PC-3 (cell line): ENCODE measurements at regions not wholly inside any gene's neighbourhood (a gene's known extent, or its start where the extent isn't known, plus 50 kb on each side); places are given as distances from the start of the nearest gene placed in this dataset.

Experiments
- ATAC-seq: fragments of 200-7000 bp; cut with Tn5 transposase; 2 replicates; pipeline ENCODE4 v1.9.1; 2020; ENCODE audit warnings: mild to moderate bottlenecking, moderate library complexity
- BruUV-seq: library from RNA; stranded (reverse); fragments of 400-500 nt; replicated peaks from 2 replicates; lab custom pipeline; 2021; lab: Mats Ljungman, UMichigan
- CTCF ChIA-PET: fragments of 300-600 bp; sonication (Branson Sonifier 250); formaldehyde crosslinking; loops from one replicate; lab custom pipeline; 2022; ENCODE audit warnings: antibody characterized with exemption; lab: Charles Lee
- POLR2A ChIA-PET: fragments of 300-600 bp; sonication (Branson Sonifier 250); formaldehyde crosslinking; loops from one replicate; lab custom pipeline; 2022; ENCODE audit warnings: antibody characterized with exemption; ENCODE audit not compliant: unreplicated experiment; lab: Charles Lee
- DNase-seq: peaks from one replicate; pipeline ENCODE4 v3.0.0-alpha.2; 2015
- H2AFZ ChIP-seq: fragments of 300-600 bp; sonication (generic); 2 replicates; pipeline ENCODE4 v1.6.0; 2016; ENCODE audit warnings: antibody characterized with exemption, low read length
- H3F3A ChIP-seq: fragments of 300-600 bp; sonication (generic); one replicate; pipeline ENCODE4 v1.6.0; 2017; ENCODE audit warnings: antibody characterized with exemption, low read length, control low read depth, mild to moderate bottlenecking; ENCODE audit not compliant: unreplicated experiment
- H3K27ac ChIP-seq: fragments of 300-600 bp; sonication (generic); 2 replicates; pipeline ENCODE4 v1.5.1; 2016; ENCODE audit warnings: mild to moderate bottlenecking, low read length
- H3K27me3 ChIP-seq: fragments of 300-600 bp; sonication (generic); 2 replicates; pipeline ENCODE4 v1.6.1; 2016; ENCODE audit warnings: low read length, mixed read lengths
- H3K36me3 ChIP-seq: fragments of 300-600 bp; sonication (generic); 2 replicates; pipeline ENCODE4 v1.6.1; 2016; ENCODE audit warnings: low read depth, mixed run types, low read length, mixed read lengths
- H3K4me1 ChIP-seq: fragments of 300-600 bp; sonication (generic); 2 replicates; pipeline ENCODE4 v1.5.1; 2016; ENCODE audit warnings: low read length; ENCODE audit not compliant: insufficient read depth
- H3K4me2 ChIP-seq: fragments of 300-600 bp; sonication (generic); 2 replicates; pipeline ENCODE4 v1.6.0; 2016; ENCODE audit warnings: low read length
- H3K4me3 ChIP-seq: fragments of 300-600 bp; sonication (generic); 2 replicates; pipeline ENCODE4 v1.5.1; 2016; ENCODE audit warnings: mild to moderate bottlenecking, low read length, mixed read lengths
- H3K79me2 ChIP-seq: fragments of 300-600 bp; sonication (generic); 2 replicates; pipeline ENCODE4 v1.6.1; 2017; ENCODE audit warnings: low read length, mixed read lengths
- H3K9ac ChIP-seq: fragments of 300-600 bp; sonication (generic); 2 replicates; pipeline ENCODE4 v1.6.0; 2016; ENCODE audit warnings: mild to moderate bottlenecking, low read length
- H3K9me2 ChIP-seq: fragments of 300-600 bp; sonication (generic); replicated peaks from 2 replicates; pipeline ENCODE4 v1.6.1; 2016; ENCODE audit warnings: mixed run types, low read length, mixed read lengths
- H3K9me3 ChIP-seq: fragments of 300-600 bp; sonication (generic); 2 replicates; pipeline ENCODE4 v1.6.1; 2016; ENCODE audit warnings: low read length, mixed read lengths
- H4K20me1 ChIP-seq: fragments of 300-600 bp; sonication (generic); 2 replicates; pipeline ENCODE4 v1.6.1; 2016; ENCODE audit warnings: low read length, mixed read lengths
- EZH2 ChIP-seq: fragments of 300-600 bp; sonication (generic); IDR thresholded peaks from one replicate; pipeline ENCODE4 v1.6.1; 2017; ENCODE audit warnings: antibody characterized with exemption, mild to moderate bottlenecking, low read length; ENCODE audit not compliant: unreplicated experiment
- EZH2phosphoT487 ChIP-seq: fragments of 300-600 bp; sonication (generic); IDR thresholded peaks from 2 replicates; pipeline ENCODE4 v1.6.1; 2018; ENCODE audit warnings: mild to moderate bottlenecking, antibody characterized with exemption, low read length, borderline replicate concordance
- intact Hi-C: fragments of 100-400 bp; cut with micrococcal nuclease; formaldehyde crosslinking; loops from 2 replicates; pipeline ENCODE4 v1.9.0; 2023
- TF ChIP-seq, protein P1 (sequence below): fragments of 300-600 bp; sonication (generic); conservative IDR thresholded peaks from 2 replicates; pipeline ENCODE4 v1.5.1; 2017; ENCODE audit warnings: antibody characterized with exemption, low read depth, mild to moderate bottlenecking, low read length

- Histone ChIP-seq H3K4me1 (peaks cover 11% of the 10 kb centered on the region), H3K36me3 (no peaks in the 10 kb centered on the region), H3K4me2 (no peak overlapping the region), H3K27ac (no peak overlapping the region), H3K9me3 (no peaks in the 10 kb centered on the region), H4K20me1 (no peaks in the 10 kb centered on the region), H2AFZ (no peak overlapping the region), H3K27me3 (no peaks in the 10 kb centered on the region), H3K79me2 (no peaks in the 10 kb centered on the region), H3K9me2 (no peaks in the 10 kb centered on the region), H3F3A (no peaks in the 10 kb centered on the region), H3K4me3 (no peak overlapping the region), H3K9ac (no peak overlapping the region)
- no TSS peak for BruUV-seq
- ATAC-seq (no peak), DNase-seq (no peak)
- no peak for TF ChIP-seq EZH2phosphoT487
- no peak for TF ChIP-seq EZH2
- TF ChIP-seq, protein P1, sequence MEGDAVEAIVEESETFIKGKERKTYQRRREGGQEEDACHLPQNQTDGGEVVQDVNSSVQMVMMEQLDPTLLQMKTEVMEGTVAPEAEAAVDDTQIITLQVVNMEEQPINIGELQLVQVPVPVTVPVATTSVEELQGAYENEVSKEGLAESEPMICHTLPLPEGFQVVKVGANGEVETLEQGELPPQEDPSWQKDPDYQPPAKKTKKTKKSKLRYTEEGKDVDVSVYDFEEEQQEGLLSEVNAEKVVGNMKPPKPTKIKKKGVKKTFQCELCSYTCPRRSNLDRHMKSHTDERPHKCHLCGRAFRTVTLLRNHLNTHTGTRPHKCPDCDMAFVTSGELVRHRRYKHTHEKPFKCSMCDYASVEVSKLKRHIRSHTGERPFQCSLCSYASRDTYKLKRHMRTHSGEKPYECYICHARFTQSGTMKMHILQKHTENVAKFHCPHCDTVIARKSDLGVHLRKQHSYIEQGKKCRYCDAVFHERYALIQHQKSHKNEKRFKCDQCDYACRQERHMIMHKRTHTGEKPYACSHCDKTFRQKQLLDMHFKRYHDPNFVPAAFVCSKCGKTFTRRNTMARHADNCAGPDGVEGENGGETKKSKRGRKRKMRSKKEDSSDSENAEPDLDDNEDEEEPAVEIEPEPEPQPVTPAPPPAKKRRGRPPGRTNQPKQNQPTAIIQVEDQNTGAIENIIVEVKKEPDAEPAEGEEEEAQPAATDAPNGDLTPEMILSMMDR, result no peak
- ChIA-PET CTCF (no interaction called here), POLR2A (no interaction called here)
- intact Hi-C loops, result no loop called here
Observed at GRCh38 chr5:17326600-17327037, 109.2 kb downstream of the BASP1 start.

DNA sequence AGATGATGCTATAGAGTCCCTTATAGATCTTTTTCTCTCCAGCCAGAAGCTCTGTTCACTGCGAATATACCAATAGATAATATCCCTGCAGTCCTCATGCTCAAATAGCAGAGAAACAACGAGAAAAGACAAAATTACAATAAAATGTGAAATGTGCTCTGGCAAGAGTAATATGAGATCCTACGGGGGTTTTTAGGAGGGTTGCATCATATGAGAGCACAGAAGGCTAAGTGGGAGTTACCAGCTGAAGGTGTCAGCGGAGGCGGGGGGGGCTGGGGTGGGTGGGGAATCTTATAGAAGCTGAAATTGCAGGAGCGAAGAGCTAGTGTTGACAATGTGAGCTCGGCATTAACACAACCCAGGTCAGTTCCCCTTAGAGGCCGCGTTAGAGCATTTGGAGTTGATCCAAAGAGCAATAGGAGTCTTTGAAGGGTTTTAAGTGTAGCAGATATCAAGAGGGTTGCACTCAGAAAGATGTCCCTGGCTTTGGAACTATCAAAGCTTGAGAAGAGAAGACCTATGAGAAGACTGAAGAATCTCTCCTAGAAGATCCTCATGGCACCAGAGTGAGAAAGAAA is 109.7 kb downstream of the BASP1 start:
- intact Hi-C loops, result no loop called here
- ATAC-seq (no peak), DNase-seq (no peak)
- no peaks in the 10 kb centered on the region for H3K79me2 ChIP-seq
- no peaks in the 10 kb centered on the region for H3K27me3 ChIP-seq
- H2AFZ ChIP-seq, result no peak overlapping the region
- no peak overlapping the region for H3K27ac ChIP-seq
- POLR2A ChIA-PET, result no interaction called here
- H3K9me3 ChIP-seq, result no peaks in the 10 kb centered on the region
- CTCF ChIA-PET, result no interaction called here
- no peaks in the 10 kb centered on the region for H3K36me3 ChIP-seq
- no peak overlapping the region for H3K4me3 ChIP-seq
- no peak overlapping the region for H3K4me2 ChIP-seq
- no peaks in the 10 kb centered on the region for H4K20me1 ChIP-seq
- H3K9me2 ChIP-seq, result no peaks in the 10 kb centered on the region
- H3F3A ChIP-seq, result no peaks in the 10 kb centered on the region
- no TSS peak for BruUV-seq
- H3K4me1 ChIP-seq, result peaks cover 11% of the 10 kb centered on the region
- no peak overlapping the region for H3K9ac ChIP-seq
- TF ChIP-seq, protein P1, result no peak
- no peak for TF ChIP-seq EZH2

GRCh38 chr5:17329571-17329970 is 112.1 kb downstream of the BASP1 start:
- no peaks in the 10 kb centered on the region for H3F3A ChIP-seq
- CTCF ChIA-PET, result no interaction called here
- intact Hi-C loops, result no loop called here
- no peaks in the 10 kb centered on the region for H4K20me1 ChIP-seq
- no peak overlapping the region for H3K9ac ChIP-seq
- H3K4me3 ChIP-seq, result no peak overlapping the region
- H3K4me2 ChIP-seq, result no peak overlapping the region
- no peaks in the 10 kb centered on the region for H3K9me3 ChIP-seq
- no peak overlapping the region for H3K27ac ChIP-seq
- H3K9me2 ChIP-seq, result no peaks in the 10 kb centered on the region
- no peaks in the 10 kb centered on the region for H3K27me3 ChIP-seq
- H2AFZ ChIP-seq, result no peak overlapping the region
- no TSS peak for BruUV-seq
- DNase-seq, result no peak
- ATAC-seq, result no peak
- H3K36me3 ChIP-seq, result no peaks in the 10 kb centered on the region
- no peaks in the 10 kb centered on the region for H3K79me2 ChIP-seq
- POLR2A ChIA-PET, result no interaction called here
- TF ChIP-seq, protein P1, result no peak
- no peak for TF ChIP-seq EZH2phosphoT487
- no peak for TF ChIP-seq EZH2
- peaks cover 11% of the 10 kb centered on the region for H3K4me1 ChIP-seq
